HG02884 (cell line): ENCODE measurements at regions not wholly inside any gene's neighbourhood (a gene's known extent, or its start where the extent isn't known, plus 50 kb on each side); places are given as distances from the start of the nearest gene placed in this dataset.

Source experiments
- ATAC-seq: cut with Tn5 transposase; IDR thresholded peaks from one replicate; pipeline ENCODE4 v1.9.1; 2021; ENCODE audit warnings: mild to moderate bottlenecking, moderate library complexity; ENCODE audit not compliant: unreplicated experiment

DNA sequence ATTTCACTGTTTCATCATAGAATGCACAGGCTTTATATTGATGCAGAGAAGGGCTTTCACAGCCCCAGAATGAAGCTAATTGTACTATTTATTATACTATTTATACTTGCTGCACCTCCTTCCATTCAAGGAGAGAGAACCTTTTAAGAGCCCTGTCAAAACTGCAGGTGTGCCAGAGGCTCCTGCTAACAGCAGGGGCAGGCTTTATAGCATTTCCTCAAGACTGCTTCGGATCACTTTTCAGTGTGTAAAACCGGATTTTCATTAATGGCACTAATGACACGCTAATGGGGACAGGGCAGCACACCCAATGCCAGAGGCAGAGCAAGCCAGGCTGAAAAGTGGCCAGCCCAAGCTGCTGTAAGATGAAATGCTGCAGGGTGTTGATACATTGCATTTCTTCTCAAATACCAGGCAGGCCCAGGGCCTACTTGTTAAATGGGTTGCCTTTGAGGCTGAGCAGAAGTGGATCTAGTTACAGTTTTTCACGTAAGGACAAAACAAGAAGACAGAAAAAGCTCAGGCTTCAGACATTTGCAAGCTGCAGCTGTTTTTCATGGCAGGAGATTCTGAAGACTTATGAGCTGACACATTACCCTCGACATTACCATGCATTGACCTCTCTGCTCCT is 487.7 kb upstream of the BTBD3 start:
- ATAC-seq = no peak

GRCh38 chr20:11430652-11431051 is 487.0 kb upstream of the BTBD3 start:
- no peak for ATAC-seq

DNA sequence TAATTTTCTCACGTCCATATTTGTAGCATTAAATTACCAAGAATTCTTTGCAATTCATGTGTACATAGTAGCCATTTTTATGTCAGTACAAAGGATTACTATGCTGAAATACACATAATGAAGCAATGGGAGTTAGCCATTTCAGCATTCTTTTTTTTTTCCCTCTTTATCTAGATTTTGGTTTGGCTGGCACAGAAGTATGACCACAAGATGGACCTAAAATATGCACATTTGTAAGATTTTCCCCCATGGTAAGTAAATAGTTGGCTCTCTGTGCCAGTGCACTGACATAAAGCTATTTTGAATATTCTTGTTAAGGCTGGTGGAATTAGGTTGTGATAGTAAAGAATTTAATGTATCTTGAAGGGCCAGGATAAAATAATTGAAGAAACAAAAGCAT is 486.1 kb upstream of the BTBD3 start:
- no peak for ATAC-seq

- no peak for ATAC-seq
Measured at GRCh38 chr20:11432407-11432806, 485.3 kb upstream of the BTBD3 start.

GRCh38 chr20:11436113-11436905 is 481.4 kb upstream of the BTBD3 start:
- no peak for ATAC-seq

- ATAC-seq = no peak
Measured at GRCh38 chr20:11437090-11437489, 480.6 kb upstream of the BTBD3 start.

DNA sequence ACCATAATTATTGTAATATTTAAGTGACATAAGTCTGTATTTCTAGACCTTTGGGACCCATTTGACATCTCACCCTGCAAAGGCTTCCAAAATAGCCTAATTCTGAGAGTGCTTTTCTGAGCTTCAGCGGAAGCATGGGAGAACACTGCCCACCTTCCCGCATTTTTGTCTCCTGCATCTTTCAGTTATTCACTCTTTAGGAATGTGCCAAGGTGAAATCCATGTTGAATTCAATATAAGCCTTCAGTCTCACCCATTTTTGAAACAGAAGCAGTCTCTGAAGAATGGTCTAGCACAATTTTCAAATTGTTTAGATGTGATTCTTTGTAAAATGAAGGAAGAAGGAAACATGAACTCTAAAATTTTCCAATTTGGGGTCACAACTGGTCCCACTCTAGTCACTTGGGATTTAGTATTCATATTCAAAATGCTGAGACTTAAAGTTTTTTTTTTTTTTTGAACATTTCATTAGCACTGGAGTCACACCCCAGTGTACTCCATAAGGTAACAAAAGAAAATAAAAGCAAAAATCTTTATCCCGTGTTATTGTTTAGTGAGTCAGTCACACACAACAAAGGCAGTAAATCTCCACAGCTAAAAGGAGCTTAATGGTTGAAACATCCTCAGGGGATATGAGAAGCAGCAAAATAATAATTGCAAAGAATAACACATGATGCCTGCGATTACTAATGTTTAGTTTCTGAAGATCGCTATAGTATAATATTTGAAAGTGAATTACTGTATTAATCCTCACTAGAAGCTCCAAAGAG is 479.9 kb upstream of the BTBD3 start:
- no peak for ATAC-seq

GRCh38 chr20:11438412-11438811 is 479.3 kb upstream of the BTBD3 start:
- ATAC-seq = no peak

DNA sequence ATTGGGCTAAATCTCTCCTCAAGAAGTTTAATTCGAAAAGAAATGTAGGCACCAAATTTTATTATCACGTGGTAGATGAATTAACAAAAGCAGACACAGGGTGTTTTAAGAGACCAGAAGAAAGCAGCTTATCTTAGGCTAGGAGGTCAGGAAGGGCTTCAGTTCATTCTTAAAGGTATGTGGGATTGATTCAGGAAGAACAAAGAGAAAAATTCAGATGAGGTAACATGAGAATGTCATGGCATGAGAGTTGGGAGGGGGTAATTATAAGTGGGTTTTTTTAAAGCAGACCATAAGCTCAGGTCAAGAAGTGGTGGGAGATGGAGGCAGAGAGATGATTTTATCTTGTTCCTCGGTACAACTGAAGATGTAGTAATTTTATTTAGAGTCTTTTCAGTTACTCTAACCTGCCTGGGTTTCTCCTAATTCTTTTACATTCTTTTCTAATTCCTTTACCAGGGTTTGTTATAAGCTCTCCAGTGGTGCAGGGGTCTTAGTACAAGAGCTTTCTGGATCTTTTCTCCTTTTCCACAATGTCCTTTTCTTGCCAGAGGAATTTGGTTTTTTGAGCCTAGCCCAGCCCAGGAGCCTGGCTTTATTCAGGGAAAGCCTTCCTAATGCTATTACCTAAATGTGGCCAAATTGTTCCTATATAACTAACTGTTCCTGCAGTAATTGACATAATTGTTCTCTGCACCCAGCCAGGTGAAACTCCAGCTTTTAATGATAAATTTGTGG is 474.1 kb upstream of the BTBD3 start:
- ATAC-seq = no peak

GRCh38 chr20:11445161-11445560 is 472.5 kb upstream of the BTBD3 start:
- ATAC-seq = no peak

DNA sequence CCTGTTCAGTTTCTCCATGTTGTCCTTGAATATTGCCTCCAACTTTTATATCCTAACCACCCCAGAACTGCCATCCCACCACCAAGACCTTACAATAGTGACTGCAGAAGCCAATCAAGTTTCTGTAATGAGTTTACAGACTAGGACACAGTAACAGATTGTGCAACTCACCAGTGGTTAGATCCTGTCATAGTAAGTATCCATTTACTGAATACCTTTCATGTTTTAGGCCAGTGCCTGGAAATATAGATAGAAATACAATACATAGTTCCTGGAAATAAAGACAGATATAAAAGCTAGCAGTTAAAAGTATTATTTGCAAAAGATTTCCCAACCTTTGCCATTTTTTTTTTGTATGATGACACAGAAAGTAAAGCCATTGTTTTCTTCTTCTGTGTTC is 471.8 kb upstream of the BTBD3 start:
- no peak for ATAC-seq

DNA sequence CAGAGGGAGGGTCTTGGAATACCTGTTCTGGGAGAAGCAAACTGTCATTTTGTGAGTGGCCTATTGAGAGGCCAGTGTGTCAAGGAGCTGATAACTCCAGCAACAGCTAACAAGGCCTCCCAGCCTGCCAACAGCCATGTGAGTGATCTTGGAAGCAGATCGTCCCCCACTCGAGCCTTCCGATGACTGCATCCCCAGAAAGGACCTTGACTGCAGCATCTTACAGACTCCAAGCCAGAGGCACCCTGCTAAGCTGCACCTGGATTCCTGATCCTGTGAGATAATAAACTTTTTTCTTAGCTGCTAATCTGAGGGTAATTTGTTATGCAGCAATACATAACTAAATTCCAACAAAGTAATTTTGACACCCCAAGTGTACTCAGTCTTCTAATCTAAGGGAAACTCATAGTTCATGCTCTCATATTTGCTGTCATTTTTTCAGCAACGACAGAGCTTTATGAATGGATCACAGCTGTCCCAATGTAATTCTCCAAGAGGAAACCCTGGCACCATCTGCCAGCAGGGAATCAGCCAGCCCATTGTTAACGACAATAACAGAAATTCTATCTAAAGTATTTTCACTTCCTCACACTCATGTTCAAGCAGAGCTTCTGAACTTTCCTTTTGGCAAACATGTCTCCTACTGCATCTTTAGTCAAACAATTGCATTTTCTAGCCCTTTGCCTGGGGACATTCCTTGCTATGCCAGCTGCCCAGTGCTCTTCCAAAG is 470.2 kb upstream of the BTBD3 start:
- ATAC-seq = no peak

DNA sequence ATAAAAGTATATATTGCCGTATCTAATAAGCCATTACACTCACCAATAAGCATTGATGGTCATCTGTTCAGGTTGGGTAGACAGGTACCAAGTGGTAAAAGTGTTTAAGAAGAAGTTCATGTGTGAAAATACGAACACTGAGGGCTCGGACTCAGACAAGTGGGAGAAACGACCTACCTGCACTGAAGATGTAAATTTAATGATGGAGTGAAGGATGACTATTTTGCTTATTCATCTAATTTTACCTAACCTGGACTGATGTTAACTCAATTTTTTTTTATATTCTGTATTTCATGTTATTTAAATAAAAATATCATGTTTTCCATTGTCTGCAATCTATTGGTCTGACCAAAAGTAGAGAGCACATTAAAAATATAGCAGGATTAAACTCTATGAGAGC is 469.1 kb upstream of the BTBD3 start:
- ATAC-seq = no peak

- ATAC-seq = no peak
Measured at GRCh38 chr20:11451793-11452291, 465.9 kb upstream of the BTBD3 start.

GRCh38 chr20:11452326-11452725 is 465.4 kb upstream of the BTBD3 start:
- ATAC-seq = no peak

DNA sequence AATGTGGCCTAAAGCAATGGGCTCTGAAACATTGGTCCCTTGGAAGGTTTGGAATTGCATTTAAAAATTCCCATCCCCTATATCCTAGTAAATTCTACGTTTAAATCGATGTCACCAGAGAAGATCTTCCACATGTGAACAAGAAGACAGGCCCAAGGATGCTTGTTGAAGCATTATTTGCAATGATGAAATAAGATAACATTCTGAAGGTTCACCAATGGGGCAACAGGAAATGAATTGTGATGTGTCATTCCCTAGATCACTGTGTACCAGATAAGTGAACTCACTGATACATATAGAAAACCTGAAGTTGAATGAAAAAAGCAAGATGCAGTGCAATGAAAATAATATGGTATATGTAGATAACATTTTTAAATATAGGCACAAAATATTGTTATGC is 464.3 kb upstream of the BTBD3 start:
- ATAC-seq = no peak

GRCh38 chr20:11454966-11455799 is 462.5 kb upstream of the BTBD3 start:
- ATAC-seq = no peak

GRCh38 chr20:11457488-11457887 is 460.2 kb upstream of the BTBD3 start:
- ATAC-seq = no peak

DNA sequence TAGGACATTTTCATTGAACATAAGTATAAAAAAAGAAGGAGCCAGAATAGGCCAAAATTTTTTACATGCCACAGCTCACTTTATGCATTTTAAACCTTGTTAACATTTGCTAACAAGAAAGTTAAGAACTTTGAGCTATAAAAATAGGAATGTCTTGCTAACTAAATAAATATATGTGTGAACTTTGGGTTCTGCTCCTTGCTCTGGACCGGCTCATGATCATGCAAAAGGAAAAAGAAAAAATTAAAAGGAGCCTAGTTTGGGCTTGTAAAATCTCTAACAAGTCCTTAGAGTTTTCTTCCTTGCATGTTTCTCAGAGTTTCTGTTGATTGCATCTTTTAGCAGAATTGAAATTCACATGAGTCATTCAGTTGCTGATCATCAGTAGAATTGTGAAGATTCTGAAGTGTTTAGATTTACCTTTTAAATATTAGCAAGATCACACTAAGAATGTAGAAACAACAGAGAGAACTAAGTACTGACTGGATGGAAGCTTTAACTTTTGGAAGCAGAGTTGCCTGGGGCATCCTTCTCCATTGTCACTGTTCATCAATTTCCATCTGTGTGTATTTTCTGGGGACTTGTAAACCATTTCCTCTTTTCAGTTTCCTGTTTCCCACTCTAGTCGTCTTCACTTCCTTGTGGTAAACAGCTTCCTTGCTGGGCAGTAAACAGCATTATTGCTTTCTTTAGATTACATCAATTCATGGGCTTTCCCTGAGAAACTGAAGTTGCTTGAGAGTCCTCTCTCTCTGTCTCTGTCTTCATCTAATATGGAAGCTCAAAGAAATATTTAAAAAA is 458.4 kb upstream of the BTBD3 start:
- ATAC-seq = no peak
